A549 (cell line): ENCODE measurements at regions not wholly inside any gene's neighbourhood (a gene's known extent, or its start where the extent isn't known, plus 50 kb on each side); places are given as distances from the start of the nearest gene placed in this dataset.

Source experiments
- ATAC-seq, 2 experiments: fragments of 200-7000 bp in 1 of 2; fragments of >200 bp in 1 of 2; cut with Nextera tagmentation in 1 of 2; cut with Tn5 transposase in 1 of 2; 3 replicates each; pipeline versions ENCODE4 v1.8.0 to v1.9.1; 2018 to 2020; ENCODE audit warnings: mild to moderate bottlenecking in 1 of 2, moderate library complexity in 1 of 2
- CTCF ChIA-PET: fragments of 300-600 bp; sonication (Branson Sonifier 250); formaldehyde crosslinking; extraction: SDS; loops from one replicate; lab custom pipeline; 2021; ENCODE audit warnings: antibody characterized with exemption, inconsistent platforms; lab: Yijun Ruan, JAX
- POLR2A ChIA-PET: fragments of 350-600 bp; formaldehyde crosslinking; extraction: SDS; loops from one replicate; lab custom pipeline; 2021; ENCODE audit warnings: antibody characterized with exemption, inconsistent platforms; lab: Yijun Ruan, JAX
- DNase-seq, 2 experiments: peaks; one replicate each; pipeline versions ENCODE4 v3.0.0 to v3.0.0-alpha.2; 2011 to 2016; ENCODE audit warnings: low read depth in 1 of 2, low spot score in 1 of 2
- FAIRE-seq: peaks from 2 replicates; lab custom pipeline; 2011; peaks lifted over from hg19 to GRCh38; lab: Jason Lieb, UNC
- H3K27ac ChIP-seq, 2 experiments: fragments of >200 bp; sonication (Bioruptor Twin); formaldehyde crosslinking; 3 replicates each; pipeline ENCODE4 v1.5.1; 2016 to 2017
- H3K4me1 ChIP-seq: fragments of >200 bp; sonication (Bioruptor Twin); formaldehyde crosslinking; 3 replicates; pipeline ENCODE4 v1.6.1; 2016
- H3K4me2 ChIP-seq: fragments of >200 bp; sonication (Bioruptor Twin); formaldehyde crosslinking; 3 replicates; pipeline ENCODE4 v1.6.1; 2016
- H3K4me3 ChIP-seq: fragments of >200 bp; sonication (Bioruptor Twin); formaldehyde crosslinking; 3 replicates; pipeline ENCODE4 v1.5.1; 2016
- H3K9me3 ChIP-seq: fragments of >200 bp; sonication (Bioruptor Twin); formaldehyde crosslinking; 3 replicates; pipeline ENCODE4 v1.6.1; 2016
- ATOH8 ChIP-seq: fragments of 250-450 bp; sonication (Bioruptor Pico); IDR thresholded peaks from 2 replicates; pipeline ENCODE4 v1.5.0; 2020; ENCODE audit warnings: low read depth, mild to moderate bottlenecking, moderate library complexity
- BHLHE40 ChIP-seq: IDR thresholded peaks from 2 replicates; pipeline ENCODE4 v1.6.1; 2012; ENCODE audit warnings: low read depth, low read length, inconsistent platforms
- CBX2 ChIP-seq: fragments of 200-600 bp; sonication (generic); IDR thresholded peaks from 2 replicates; pipeline ENCODE4 v1.6.1; 2016; ENCODE audit warnings: low read depth, mild to moderate bottlenecking, borderline replicate concordance
- CHD2 ChIP-seq: fragments of 150-350 bp; IDR thresholded peaks from 2 replicates; pipeline ENCODE4 v1.6.1; 2014; ENCODE audit warnings: low read length; ENCODE audit not compliant: partially characterized antibody
- EHF ChIP-seq: fragments of 250-450 bp; sonication (Bioruptor Pico); IDR thresholded peaks from 2 replicates; pipeline ENCODE4 v1.5.0; 2020; ENCODE audit warnings: mild to moderate bottlenecking
- EHMT2 ChIP-seq: fragments of 200-600 bp; sonication (generic); IDR thresholded peaks from 2 replicates; pipeline ENCODE4 v1.6.1; 2016; ENCODE audit warnings: antibody characterized with exemption, low read depth, mild to moderate bottlenecking, moderate library complexity
- EP300 ChIP-seq, 2 experiments: fragments of >200 bp; sonication (Bioruptor Twin); formaldehyde crosslinking; IDR thresholded peaks; 2 replicates in 1 of 2; 3 replicates in 1 of 2; pipeline ENCODE4 v1.6.1; 2016 to 2017
- ESRRA ChIP-seq: fragments of 150-350 bp; IDR thresholded peaks from 2 replicates; pipeline ENCODE4 v1.6.1; 2014; ENCODE audit warnings: mild to moderate bottlenecking, low read length, borderline replicate concordance
- HDAC2 ChIP-seq: fragments of 200-600 bp; sonication (generic); IDR thresholded peaks from 2 replicates; pipeline ENCODE4 v1.6.1; 2016
- HEYL ChIP-seq: fragments of 250-450 bp; sonication (Bioruptor Pico); IDR thresholded peaks from 2 replicates; pipeline ENCODE4 v1.8.0; 2021; ENCODE audit warnings: mild to moderate bottlenecking, moderate library complexity
- HOXB5 ChIP-seq: fragments of 250-450 bp; sonication (Bioruptor Pico); IDR thresholded peaks from 2 replicates; pipeline ENCODE4 v1.5.0; 2020; ENCODE audit warnings: mild to moderate bottlenecking, moderate library complexity
- JUN ChIP-seq, 2 experiments: fragments of >200 bp; sonication (Bioruptor Twin); formaldehyde crosslinking; IDR thresholded peaks; 2 replicates in 1 of 2; 3 replicates in 1 of 2; pipeline ENCODE4 v1.6.1; 2016 to 2017
- JUNB ChIP-seq: fragments of >200 bp; sonication (Bioruptor Twin); formaldehyde crosslinking; IDR thresholded peaks from 2 replicates; pipeline ENCODE4 v1.6.1; 2016
- KDM1A ChIP-seq: fragments of 200-600 bp; sonication (generic); IDR thresholded peaks from 2 replicates; pipeline ENCODE4 v1.6.1; 2016; ENCODE audit warnings: low read depth, mild to moderate bottlenecking
- KDM5A ChIP-seq: fragments of 200-600 bp; sonication (generic); IDR thresholded peaks from 2 replicates; pipeline ENCODE4 v1.6.1; 2016; ENCODE audit warnings: antibody characterized with exemption, mild to moderate bottlenecking
- MAFK ChIP-seq: fragments of 450-650 bp; IDR thresholded peaks from 2 replicates; pipeline ENCODE4 v1.6.1; 2014; ENCODE audit not compliant: partially characterized antibody
- MAZ ChIP-seq: fragments of 150-350 bp; IDR thresholded peaks from 2 replicates; pipeline ENCODE4 v1.6.1; 2014; ENCODE audit warnings: antibody characterized with exemption, low read depth, low read length, borderline replicate concordance
- MYC ChIP-seq: IDR thresholded peaks from 2 replicates; pipeline ENCODE4 v1.6.1; 2012; ENCODE audit warnings: mild to moderate bottlenecking, inconsistent platforms, low read length, improper control_type of control experiment, borderline replicate concordance
- NFE2L2 ChIP-seq: fragments of 150-350 bp; conservative IDR thresholded peaks from 2 replicates; pipeline ENCODE4 v1.6.1; 2014; ENCODE audit warnings: low read length
- NPAS2 ChIP-seq: fragments of 250-450 bp; sonication (Bioruptor Pico); IDR thresholded peaks from 2 replicates; pipeline ENCODE4 v1.8.0; 2022; ENCODE audit warnings: mild to moderate bottlenecking, moderate library complexity, borderline replicate concordance
- NR3C1 ChIP-seq: fragments of >200 bp; sonication (Bioruptor Twin); formaldehyde crosslinking; IDR thresholded peaks from 3 replicates; pipeline ENCODE4 v1.6.1; 2017
- PHF8 ChIP-seq: fragments of 200-600 bp; sonication (generic); IDR thresholded peaks from 2 replicates; pipeline ENCODE4 v1.6.1; 2016; ENCODE audit warnings: low read depth, mild to moderate bottlenecking, antibody characterized with exemption, moderate library complexity, borderline replicate concordance
- POLR2A ChIP-seq: IDR thresholded peaks from 2 replicates; pipeline ENCODE4 v1.6.1; 2012; ENCODE audit warnings: mild to moderate bottlenecking, low read length
- RAD21 ChIP-seq, 2 experiments: fragments of >200 bp in 1 of 2; sonication (Bioruptor Twin) in 1 of 2; formaldehyde crosslinking in 1 of 2; IDR thresholded peaks in 1 of 2; conservative IDR thresholded peaks in 1 of 2; 2 replicates in 1 of 2; 3 replicates in 1 of 2; pipeline ENCODE4 v1.6.1; 2012 to 2018; ENCODE audit warnings: inconsistent platforms in 1 of 2
- RCOR1 ChIP-seq: fragments of 150-350 bp; IDR thresholded peaks from 2 replicates; pipeline ENCODE4 v1.6.1; 2014; ENCODE audit warnings: antibody characterized with exemption, low read length, low read depth
- REST ChIP-seq: fragments of 200-600 bp; sonication (generic); IDR thresholded peaks from 2 replicates; pipeline ENCODE4 v1.6.1; 2016; ENCODE audit warnings: antibody characterized with exemption, mild to moderate bottlenecking, moderate library complexity
- RNF2 ChIP-seq: fragments of 200-600 bp; sonication (generic); IDR thresholded peaks from 2 replicates; pipeline ENCODE4 v1.6.1; 2016; ENCODE audit warnings: low read depth, mild to moderate bottlenecking, antibody characterized with exemption, moderate library complexity, borderline replicate concordance
- SMC3 ChIP-seq: fragments of >200 bp; sonication (Bioruptor Twin); formaldehyde crosslinking; IDR thresholded peaks from 3 replicates; pipeline ENCODE4 v1.6.1; 2018; ENCODE audit warnings: inconsistent platforms
- SREBF2 ChIP-seq: fragments of 450-650 bp; IDR thresholded peaks from 2 replicates; pipeline ENCODE4 v1.6.1; 2014; ENCODE audit warnings: mild to moderate bottlenecking, moderate library complexity
- TFCP2L1 ChIP-seq: fragments of 250-450 bp; sonication (Bioruptor Pico); IDR thresholded peaks from 2 replicates; pipeline ENCODE4 v1.5.0; 2021; ENCODE audit warnings: mild to moderate bottlenecking
- TP53 ChIP-seq: fragments of 250-450 bp; sonication (Bioruptor Pico); IDR thresholded peaks from 2 replicates; pipeline ENCODE4 v1.5.0; 2021; ENCODE audit warnings: mild to moderate bottlenecking, moderate library complexity
- ZC3H11A ChIP-seq: fragments of 450-650 bp; IDR thresholded peaks from 2 replicates; pipeline ENCODE4 v1.6.1; 2014; ENCODE audit warnings: antibody characterized with exemption, mild to moderate bottlenecking
- ZFP36 ChIP-seq: fragments of 450-650 bp; IDR thresholded peaks from 2 replicates; pipeline ENCODE4 v1.6.1; 2014; ENCODE audit warnings: borderline replicate concordance; ENCODE audit not compliant: partially characterized antibody
- ZNF302 ChIP-seq: fragments of 250-450 bp; sonication (Bioruptor Pico); IDR thresholded peaks from 2 replicates; pipeline ENCODE4 v1.9.0; 2021; ENCODE audit warnings: inconsistent platforms, mild to moderate bottlenecking, moderate library complexity
- WGBS: methylation state at CpG from one replicate; pipeline ENCODE4 v1.1.6; 2017; ENCODE audit errors: missing lambda C conversion rate; 5-methylcytosine and 5-hydroxymethylcytosine counted together
- TF ChIP-seq, protein P1 (sequence below): fragments of 450-650 bp; IDR thresholded peaks from 2 replicates; pipeline ENCODE4 v1.6.1; 2014; ENCODE audit warnings: antibody characterized with exemption
- TF ChIP-seq, protein P2 (sequence below): IDR thresholded peaks from 2 replicates; pipeline ENCODE4 v1.6.1; 2012
- TF ChIP-seq, protein P3 (sequence below): fragments of >200 bp; sonication (Bioruptor Twin); formaldehyde crosslinking; IDR thresholded peaks from 2 replicates; pipeline ENCODE4 v1.6.1; 2016

DNA sequence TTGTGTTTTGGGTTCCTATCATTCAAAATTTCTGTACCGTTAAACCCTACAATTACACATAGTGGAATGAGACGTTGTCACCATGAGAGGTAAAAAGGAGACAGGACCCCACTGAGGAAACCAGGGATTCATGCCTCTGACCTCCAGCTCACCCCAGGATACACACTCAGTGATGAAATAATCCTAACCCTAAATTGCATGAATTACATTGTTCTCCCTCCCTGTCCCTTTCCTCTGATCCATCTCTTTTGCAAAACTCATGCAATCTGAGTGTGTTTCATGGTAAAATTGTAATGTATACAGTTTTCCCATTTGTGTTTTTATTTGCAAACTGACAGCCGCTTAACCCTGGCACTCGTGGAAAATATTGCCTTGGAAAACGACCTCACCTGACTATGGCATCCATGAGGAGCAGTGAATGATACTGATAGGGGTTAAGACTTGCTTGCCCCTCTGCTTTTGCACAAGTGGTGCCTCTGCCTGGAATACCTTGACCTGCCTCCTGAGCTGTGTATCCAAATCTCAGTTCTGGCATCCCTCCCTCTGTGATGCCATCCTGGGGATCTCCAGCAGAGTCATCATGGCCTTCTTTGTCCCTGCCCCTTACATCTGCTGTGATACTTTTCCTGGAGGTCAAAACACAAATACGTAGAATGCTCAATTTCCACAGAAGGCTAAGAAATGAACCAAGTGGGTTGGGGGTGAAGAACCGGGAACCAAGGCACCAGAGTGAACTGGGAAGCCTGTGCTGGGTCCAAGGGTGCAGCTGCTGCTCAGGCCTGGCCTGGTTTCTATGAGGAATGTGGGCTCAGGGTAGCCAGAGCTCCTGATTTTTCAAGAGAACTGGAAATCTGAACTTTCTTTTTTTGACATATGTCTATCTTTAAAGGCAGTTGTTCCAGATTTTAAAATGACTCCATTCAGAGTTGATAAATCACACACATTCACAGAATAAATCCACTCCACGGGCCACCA is 211.6 kb upstream of the ZNF217 start:
- H3K4me3 ChIP-seq, result no peak overlapping the region
- POLR2A ChIA-PET, result interaction anchor here (0.7 to 2.3 kb wide), 3 partner anchors 19 to 182 kb away, joined by 3 to 12 read pairs (median 4); no protein-coding TSS in a partner anchor
- WGBS, result 12% methylated on average over 8 of the region's 8 CpGs
- FAIRE-seq, result no peak
- peak overlapping the region; percentile 69 for H3K4me2 ChIP-seq
- H3K9me3 ChIP-seq, result no peaks in the 10 kb centered on the region
- H3K4me1 ChIP-seq, result peaks cover 67% of the 10 kb centered on the region
- DNase-seq, result peak; percentile 47 to 80
- CTCF ChIA-PET, result interaction anchor here (0.6 to 1.9 kb wide), 6 partner anchors 19 to 279 kb away, joined by 3 to 9 read pairs (median 4); no protein-coding TSS in a partner anchor
- peak; percentile 81 to 86 for ATAC-seq
- H3K27ac ChIP-seq, result peak overlapping the region; percentile 89 to 90
- TF ChIP-seq JUN (IDR thresholded peaks at IDR 0.05), result no peak
- TF ChIP-seq TFCP2L1, result no peak
- TF ChIP-seq NR3C1, result no peak
- TF ChIP-seq HOXB5, result no peak
- TF ChIP-seq ZNF302 (CRISPR knock-in tag), result peak; percentile 61
- TF ChIP-seq ATOH8, result peak; percentile 36; the same call in 1 of the 2 replicates
- TF ChIP-seq EHMT2, result no peak
- no peak for TF ChIP-seq KDM1A
- TF ChIP-seq, protein P1, sequence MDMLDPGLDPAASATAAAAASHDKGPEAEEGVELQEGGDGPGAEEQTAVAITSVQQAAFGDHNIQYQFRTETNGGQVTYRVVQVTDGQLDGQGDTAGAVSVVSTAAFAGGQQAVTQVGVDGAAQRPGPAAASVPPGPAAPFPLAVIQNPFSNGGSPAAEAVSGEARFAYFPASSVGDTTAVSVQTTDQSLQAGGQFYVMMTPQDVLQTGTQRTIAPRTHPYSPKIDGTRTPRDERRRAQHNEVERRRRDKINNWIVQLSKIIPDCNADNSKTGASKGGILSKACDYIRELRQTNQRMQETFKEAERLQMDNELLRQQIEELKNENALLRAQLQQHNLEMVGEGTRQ, result no peak
- 0 out of 2 replicates have a peak, but pooled peaks have one; percentile 67 for TF ChIP-seq TP53 (CRISPR knock-in tag)
- peak in 1 of 2 experiments; percentile 2; a peak in 1 of 5 replicates for TF ChIP-seq RAD21 (conservative IDR thresholded peaks at IDR 0.05 in 1 of 2, IDR thresholded peaks at IDR 0.05 in 1 of 2)
- no peak for TF ChIP-seq NFE2L2
- no peak for TF ChIP-seq EP300 (IDR thresholded peaks at IDR 0.05)
- no peak for TF ChIP-seq MAZ
- 0 out of 2 replicates have a peak, but pooled peaks have one; percentile 32 for TF ChIP-seq EHF
- no peak for TF ChIP-seq CBX2
- no peak for TF ChIP-seq PHF8
- no peak for TF ChIP-seq KDM5A
- no peak for TF ChIP-seq CHD2
- TF ChIP-seq POLR2A, result no peak
- TF ChIP-seq RCOR1, result no peak
- TF ChIP-seq HEYL, result peak; percentile 75; the same call in 1 of the 2 replicates
- no peak for TF ChIP-seq ZC3H11A
- TF ChIP-seq ESRRA, result no peak
- TF ChIP-seq SMC3, result no peak
- TF ChIP-seq REST, result no peak
- TF ChIP-seq JUNB, result no peak
- TF ChIP-seq ZFP36, result no peak
- TF ChIP-seq SREBF2, result no peak
- no peak for TF ChIP-seq NPAS2 (CRISPR knock-in tag)
- TF ChIP-seq, protein P2, sequence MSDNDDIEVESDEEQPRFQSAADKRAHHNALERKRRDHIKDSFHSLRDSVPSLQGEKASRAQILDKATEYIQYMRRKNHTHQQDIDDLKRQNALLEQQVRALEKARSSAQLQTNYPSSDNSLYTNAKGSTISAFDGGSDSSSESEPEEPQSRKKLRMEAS, result no peak
- no peak for TF ChIP-seq HDAC2
- TF ChIP-seq BHLHE40, result no peak
- no peak for TF ChIP-seq RNF2
- TF ChIP-seq, protein P3, sequence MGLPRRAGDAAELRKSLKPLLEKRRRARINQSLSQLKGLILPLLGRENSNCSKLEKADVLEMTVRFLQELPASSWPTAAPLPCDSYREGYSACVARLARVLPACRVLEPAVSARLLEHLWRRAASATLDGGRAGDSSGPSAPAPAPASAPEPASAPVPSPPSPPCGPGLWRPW, result no peak
- no peak for TF ChIP-seq MAFK
- no peak for TF ChIP-seq MYC
